SU-DHL-6 (cell line): ENCODE measurements at regions not wholly inside any gene's neighbourhood (a gene's known extent, or its start where the extent isn't known, plus 50 kb on each side); places are given as distances from the start of the nearest gene placed in this dataset.

Experiments
- EZH2phosphoT487 ChIP-seq: fragments of 200-600 bp; sonication (generic), shearing (Covaris generic); conservative IDR thresholded peaks from 2 replicates; pipeline ENCODE4 v1.6.1; 2018; ENCODE audit warnings: mild to moderate bottlenecking, antibody characterized with exemption, low read length, moderate library complexity, mixed read lengths
- TF ChIP-seq, protein P1 (sequence below): fragments of 200-600 bp; sonication (generic); IDR thresholded peaks from one replicate; pipeline ENCODE4 v1.5.1; 2017; ENCODE audit warnings: antibody characterized with exemption, mild to moderate bottlenecking, low read length, moderate library complexity; ENCODE audit not compliant: insufficient read depth, poor library complexity, severe bottlenecking

DNA sequence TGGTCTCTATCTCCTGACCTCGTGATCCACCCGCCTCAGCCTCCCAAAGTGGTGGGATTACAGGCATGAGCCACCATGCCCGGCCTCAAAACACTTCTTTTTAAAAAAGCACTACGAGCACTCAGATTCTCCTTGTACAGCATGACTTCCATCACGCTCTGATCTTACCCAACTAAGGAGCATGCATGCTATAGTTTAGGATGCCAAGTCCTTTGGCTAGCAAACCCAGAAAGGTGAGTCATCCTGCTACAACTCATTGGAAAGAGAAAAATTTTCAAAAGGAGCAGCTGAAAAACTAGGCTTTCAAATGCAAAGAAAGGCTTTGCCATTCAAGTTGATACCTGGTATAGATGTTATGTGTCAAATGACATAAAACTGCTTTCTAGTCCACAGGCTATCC lies 70.3 kb upstream of the PRICKLE2 start:
- TF ChIP-seq, protein P1, sequence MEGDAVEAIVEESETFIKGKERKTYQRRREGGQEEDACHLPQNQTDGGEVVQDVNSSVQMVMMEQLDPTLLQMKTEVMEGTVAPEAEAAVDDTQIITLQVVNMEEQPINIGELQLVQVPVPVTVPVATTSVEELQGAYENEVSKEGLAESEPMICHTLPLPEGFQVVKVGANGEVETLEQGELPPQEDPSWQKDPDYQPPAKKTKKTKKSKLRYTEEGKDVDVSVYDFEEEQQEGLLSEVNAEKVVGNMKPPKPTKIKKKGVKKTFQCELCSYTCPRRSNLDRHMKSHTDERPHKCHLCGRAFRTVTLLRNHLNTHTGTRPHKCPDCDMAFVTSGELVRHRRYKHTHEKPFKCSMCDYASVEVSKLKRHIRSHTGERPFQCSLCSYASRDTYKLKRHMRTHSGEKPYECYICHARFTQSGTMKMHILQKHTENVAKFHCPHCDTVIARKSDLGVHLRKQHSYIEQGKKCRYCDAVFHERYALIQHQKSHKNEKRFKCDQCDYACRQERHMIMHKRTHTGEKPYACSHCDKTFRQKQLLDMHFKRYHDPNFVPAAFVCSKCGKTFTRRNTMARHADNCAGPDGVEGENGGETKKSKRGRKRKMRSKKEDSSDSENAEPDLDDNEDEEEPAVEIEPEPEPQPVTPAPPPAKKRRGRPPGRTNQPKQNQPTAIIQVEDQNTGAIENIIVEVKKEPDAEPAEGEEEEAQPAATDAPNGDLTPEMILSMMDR = no peak
- TF ChIP-seq EZH2phosphoT487 = no peak
